Uterus (tissue), 2 donors: ENCODE measurements at regions not wholly inside any gene's neighbourhood (a gene's known extent, or its start where the extent isn't known, plus 50 kb on each side); places are given as distances from the start of the nearest gene placed in this dataset.

Experiments
- CTCF ChIP-seq, 4 experiments: fragments of 200-600 bp in 2 of 4; fragments of 450-650 bp in 2 of 4; sonication (generic) in 2 of 4; IDR thresholded peaks; one replicate each; pipeline ENCODE4 v1.5.1; 2016 to 2019; ENCODE audit warnings: antibody characterized with exemption in 4 of 4, mild to moderate bottlenecking in 2 of 4, moderate library complexity in 1 of 4
- POLR2A ChIP-seq, 2 donors: fragments of 450-650 bp; IDR thresholded peaks; one replicate each; pipeline ENCODE4 v1.6.1; 2016; ENCODE audit warnings: antibody characterized with exemption in 2 of 2, mild to moderate bottlenecking in 1 of 2, moderate library complexity in 1 of 2

DNA sequence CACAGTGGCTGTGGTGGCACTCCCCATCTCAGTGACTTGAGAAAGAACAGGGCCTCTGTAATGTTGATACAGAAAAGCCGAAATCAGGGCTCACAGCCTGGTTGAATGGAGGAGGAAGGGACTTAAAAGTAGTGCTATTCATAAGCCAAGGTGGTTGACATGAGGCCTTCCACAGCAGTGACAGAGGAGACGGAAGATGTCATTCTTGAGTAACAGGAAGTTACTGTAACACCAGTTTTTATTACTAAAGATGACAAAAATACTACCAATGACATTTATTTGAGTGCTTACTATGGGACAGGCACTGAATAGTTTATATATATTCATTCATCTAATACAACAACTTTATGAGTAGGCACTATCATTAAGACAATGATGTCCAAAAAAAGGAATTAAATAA, 52.8 kb upstream of the GNG12 start:
- TF ChIP-seq CTCF (IDR thresholded peaks at IDR 0.05) (no peak), POLR2A (IDR thresholded peaks at IDR 0.05) (no peak)
